Activated CD4-positive, alpha-beta T cell treated with anti-CD3 and anti-CD28 coated beads, Interleukin-2, amount 10 ng/mL, durations not matched to agents 7 days and 5 days (primary cell): ENCODE measurements at regions not wholly inside any gene's neighbourhood (a gene's known extent, or its start where the extent isn't known, plus 50 kb on each side); places are given as distances from the start of the nearest gene placed in this dataset.

Source experiments
- CTCF ChIA-PET: fragments of 350-600 bp; sonication (Branson Sonifier 250); formaldehyde crosslinking; loops from one replicate; lab custom pipeline; 2021; ENCODE audit warnings: antibody characterized with exemption; lab: Charles Lee
- POLR2A ChIA-PET: fragments of 350-600 bp; sonication (Branson Sonifier 250); formaldehyde crosslinking; loops from one replicate; lab custom pipeline; 2021; ENCODE audit warnings: antibody characterized with exemption; lab: Charles Lee
- DNase-seq: peaks from one replicate; pipeline ENCODE4 v3.0.0-alpha.2; 2020
- H3K27ac Mint-ChIP-seq: one replicate; pipeline ENCODE4 v1.8.0; 2021; ENCODE audit warnings: mild to moderate bottlenecking, moderate library complexity, mixed read lengths
- H3K27me3 Mint-ChIP-seq: one replicate; pipeline ENCODE4 v1.8.0; 2021; ENCODE audit warnings: mixed read lengths
- H3K36me3 Mint-ChIP-seq: one replicate; pipeline ENCODE4 v1.8.0; 2021; ENCODE audit warnings: low read depth, mixed read lengths
- H3K4me1 Mint-ChIP-seq: one replicate; pipeline ENCODE4 v1.8.0; 2021; ENCODE audit warnings: mixed read lengths
- H3K4me3 Mint-ChIP-seq: one replicate; pipeline ENCODE4 v1.8.0; 2021; ENCODE audit warnings: mild to moderate bottlenecking, moderate library complexity, mixed read lengths
- H3K9me3 Mint-ChIP-seq: one replicate; pipeline ENCODE4 v1.8.0; 2021; ENCODE audit warnings: mixed read lengths

- no peaks in the 10 kb centered on the region for H3K9me3 Mint-ChIP-seq
- peaks cover 32% of the 10 kb centered on the region for H3K27me3 Mint-ChIP-seq
- no peaks in the 10 kb centered on the region for H3K4me1 Mint-ChIP-seq
- DNase-seq, result no peak
- no peak overlapping the region for H3K27ac Mint-ChIP-seq
- H3K4me3 Mint-ChIP-seq, result no peak overlapping the region
- no peaks in the 10 kb centered on the region for H3K36me3 Mint-ChIP-seq
- ChIA-PET CTCF (interaction anchor here (1.1 to 1.6 kb wide), 2 partner anchors 13 to 34 kb away, joined by 3 read pairs; no protein-coding TSS in a partner anchor), POLR2A (no interaction called here)
Observed at GRCh38 chr6:108745664-108746336, 102.4 kb upstream of the ARMC2 start.

GRCh38 chr6:108746366-108746765 lies 101.9 kb upstream of the ARMC2 start:
- peaks cover 32% of the 10 kb centered on the region for H3K27me3 Mint-ChIP-seq
- H3K36me3 Mint-ChIP-seq, result no peaks in the 10 kb centered on the region
- DNase-seq, result no peak
- no peak overlapping the region for H3K4me3 Mint-ChIP-seq
- H3K4me1 Mint-ChIP-seq, result no peaks in the 10 kb centered on the region
- ChIA-PET CTCF (interaction anchor here (1.1 to 1.6 kb wide), 2 partner anchors 14 to 34 kb away, joined by 3 read pairs; no protein-coding TSS in a partner anchor), POLR2A (no interaction called here)
- H3K27ac Mint-ChIP-seq, result no peak overlapping the region
- H3K9me3 Mint-ChIP-seq, result no peaks in the 10 kb centered on the region

DNA sequence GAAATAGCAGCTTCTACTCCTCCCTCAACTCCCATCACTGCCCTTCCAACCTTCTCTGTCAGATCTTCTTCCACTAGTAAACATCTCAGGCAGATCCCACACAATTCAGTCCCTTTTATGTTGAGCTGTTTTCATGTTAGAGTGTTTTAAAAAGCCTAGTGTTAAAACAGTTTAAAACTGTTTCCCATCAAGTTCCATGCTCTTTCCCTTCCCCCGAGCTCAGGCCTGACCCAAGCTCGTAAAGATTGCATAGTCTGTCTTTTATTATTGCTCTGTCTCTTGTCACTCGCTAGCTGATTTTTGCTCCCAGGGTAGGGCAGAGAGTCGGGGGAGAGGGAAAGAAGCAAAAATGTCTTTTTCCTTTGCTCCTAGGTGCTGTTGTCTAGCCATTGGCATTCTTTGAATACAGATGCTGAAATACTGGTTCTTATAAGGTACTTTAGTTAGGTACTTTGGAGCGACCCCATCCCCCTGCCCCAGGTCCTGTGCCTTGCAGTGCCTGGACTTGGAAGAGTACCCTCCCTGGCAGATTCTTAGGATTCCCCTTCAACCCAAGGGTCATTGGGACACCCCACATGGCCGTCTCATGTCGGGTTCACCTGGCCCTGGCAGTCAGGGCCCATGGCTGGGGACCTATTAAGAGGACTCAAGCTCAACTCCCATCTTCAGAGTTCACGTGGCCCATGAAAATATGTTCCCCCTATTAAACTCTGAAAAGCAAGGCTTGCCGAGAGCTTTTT lies 101.2 kb upstream of the ARMC2 start:
- H3K4me1 Mint-ChIP-seq, result no peaks in the 10 kb centered on the region
- H3K4me3 Mint-ChIP-seq, result no peak overlapping the region
- ChIA-PET CTCF (interaction anchor here (0.8 to 1.6 kb wide), 2 partner anchors 23 to 33 kb away, joined by 3 read pairs; no protein-coding TSS in a partner anchor), POLR2A (no interaction called here)
- H3K9me3 Mint-ChIP-seq, result no peaks in the 10 kb centered on the region
- no peaks in the 10 kb centered on the region for H3K36me3 Mint-ChIP-seq
- DNase-seq, result no peak
- H3K27me3 Mint-ChIP-seq, result peaks cover 30% of the 10 kb centered on the region
- H3K27ac Mint-ChIP-seq, result no peak overlapping the region

GRCh38 chr6:108748055-108748454 lies 100.2 kb upstream of the ARMC2 start:
- no peak overlapping the region for H3K27ac Mint-ChIP-seq
- DNase-seq, result no peak
- H3K4me1 Mint-ChIP-seq, result no peaks in the 10 kb centered on the region
- H3K4me3 Mint-ChIP-seq, result no peak overlapping the region
- POLR2A ChIA-PET, result no interaction called here
- no peaks in the 10 kb centered on the region for H3K9me3 Mint-ChIP-seq
- peaks cover 34% of the 10 kb centered on the region for H3K27me3 Mint-ChIP-seq
- CTCF ChIA-PET, result no interaction called here
- no peaks in the 10 kb centered on the region for H3K36me3 Mint-ChIP-seq

DNA sequence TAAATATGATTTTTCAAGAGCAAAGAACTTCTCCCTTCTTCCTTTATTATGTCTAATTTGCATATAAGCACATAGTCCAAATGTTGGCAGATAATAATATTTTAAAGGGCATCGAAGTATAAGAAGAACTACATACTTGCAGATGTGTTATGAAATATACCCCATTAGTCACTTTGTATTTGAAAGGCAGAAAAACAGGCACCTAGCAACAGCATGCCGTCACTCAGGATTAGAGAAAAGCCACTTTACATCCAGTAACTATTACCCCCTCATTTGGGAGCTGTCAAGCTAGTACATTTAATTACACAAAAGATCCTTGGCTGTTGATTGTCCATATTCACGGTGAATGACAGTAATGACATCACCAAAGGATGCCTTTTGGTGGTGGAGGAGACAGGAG lies 99.3 kb upstream of the ARMC2 start:
- no peak for DNase-seq
- POLR2A ChIA-PET, result no interaction called here
- Mint-ChIP-seq H3K4me3 (no peak overlapping the region), H3K27ac (no peak overlapping the region), H3K9me3 (no peaks in the 10 kb centered on the region), H3K27me3 (peaks cover 35% of the 10 kb centered on the region), H3K4me1 (no peaks in the 10 kb centered on the region), H3K36me3 (no peaks in the 10 kb centered on the region)
- CTCF ChIA-PET, result no interaction called here

GRCh38 chr6:108750801-108751200 lies 97.4 kb upstream of the ARMC2 start:
- POLR2A ChIA-PET, result no interaction called here
- Mint-ChIP-seq H3K9me3 (no peaks in the 10 kb centered on the region), H3K4me3 (no peak overlapping the region), H3K27me3 (peaks cover 24% of the 10 kb centered on the region), H3K4me1 (no peaks in the 10 kb centered on the region), H3K36me3 (no peaks in the 10 kb centered on the region), H3K27ac (no peak overlapping the region)
- no peak for DNase-seq
- CTCF ChIA-PET, result interaction anchor here (1.0 kb wide), 1 partner anchor 18 kb away, joined by 3 read pairs; no protein-coding TSS in a partner anchor

GRCh38 chr6:108751282-108751681 lies 96.9 kb upstream of the ARMC2 start:
- H3K36me3 Mint-ChIP-seq, result no peaks in the 10 kb centered on the region
- ChIA-PET CTCF (no interaction called here), POLR2A (no interaction called here)
- peaks cover 24% of the 10 kb centered on the region for H3K27me3 Mint-ChIP-seq
- H3K4me3 Mint-ChIP-seq, result no peak overlapping the region
- no peak overlapping the region for H3K27ac Mint-ChIP-seq
- H3K9me3 Mint-ChIP-seq, result no peaks in the 10 kb centered on the region
- DNase-seq, result no peak
- H3K4me1 Mint-ChIP-seq, result no peaks in the 10 kb centered on the region

DNA sequence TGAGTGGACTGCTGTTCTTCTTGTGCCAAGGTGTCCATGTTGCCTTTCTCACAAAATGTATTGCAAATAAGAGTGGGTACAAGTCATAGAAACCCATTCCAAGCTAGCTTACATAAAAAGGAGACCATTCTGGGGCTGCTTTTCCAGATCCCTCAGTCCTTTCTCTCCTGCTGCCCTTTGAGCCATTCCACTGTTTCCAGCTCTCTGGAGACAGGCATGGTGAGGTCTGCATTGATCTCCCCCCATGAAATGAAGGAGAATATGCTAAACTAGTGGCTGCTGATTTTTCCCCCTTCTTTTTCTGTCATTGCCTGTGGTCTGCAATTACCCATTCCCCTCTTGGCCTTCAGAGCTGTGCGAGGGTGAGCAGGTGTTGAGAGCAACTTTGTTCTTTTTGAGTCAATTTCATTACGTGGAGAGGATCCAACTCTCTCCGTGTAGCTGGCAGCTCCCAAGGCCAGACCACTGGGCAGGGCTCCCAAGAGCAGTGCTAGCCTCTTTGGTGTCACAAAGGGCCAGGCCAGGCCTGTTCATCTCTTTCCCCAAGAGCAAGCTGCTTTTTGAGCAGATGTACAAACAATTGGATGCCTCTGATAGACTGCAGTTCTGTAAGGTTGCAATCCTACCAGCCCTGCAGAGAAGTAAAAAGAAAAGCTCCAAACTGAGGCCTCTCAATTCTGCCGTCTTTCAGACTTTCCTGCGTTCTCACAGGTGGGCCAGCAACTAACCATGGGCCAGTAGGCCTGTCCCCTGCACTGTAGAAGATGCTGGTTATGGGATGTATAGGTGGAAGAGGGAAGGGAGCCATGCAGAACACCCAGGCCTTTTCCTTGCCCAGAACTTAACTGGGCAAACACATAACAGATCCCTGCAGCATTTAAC lies 96.1 kb upstream of the ARMC2 start:
- no peaks in the 10 kb centered on the region for H3K36me3 Mint-ChIP-seq
- ChIA-PET CTCF (interaction anchor here (1.1 kb wide), 1 partner anchor 16 kb away, joined by 3 read pairs; no protein-coding TSS in a partner anchor), POLR2A (no interaction called here)
- H3K27ac Mint-ChIP-seq, result no peak overlapping the region
- peaks cover 21% of the 10 kb centered on the region for H3K27me3 Mint-ChIP-seq
- no peaks in the 10 kb centered on the region for H3K4me1 Mint-ChIP-seq
- H3K4me3 Mint-ChIP-seq, result no peak overlapping the region
- no peaks in the 10 kb centered on the region for H3K9me3 Mint-ChIP-seq
- no peak for DNase-seq

- no peaks in the 10 kb centered on the region for H3K9me3 Mint-ChIP-seq
- no peaks in the 10 kb centered on the region for H3K4me1 Mint-ChIP-seq
- H3K27ac Mint-ChIP-seq, result no peak overlapping the region
- H3K4me3 Mint-ChIP-seq, result no peak overlapping the region
- peaks cover 16% of the 10 kb centered on the region for H3K27me3 Mint-ChIP-seq
- no peak for DNase-seq
- CTCF ChIA-PET, result interaction anchor here (0.6 to 1.1 kb wide), 2 partner anchors 15 to 109 kb away, joined by 3 to 4 read pairs; no protein-coding TSS in a partner anchor
- POLR2A ChIA-PET, result no interaction called here
- no peaks in the 10 kb centered on the region for H3K36me3 Mint-ChIP-seq
Observed at GRCh38 chr6:108752733-108753590, 95.3 kb upstream of the ARMC2 start.

DNA sequence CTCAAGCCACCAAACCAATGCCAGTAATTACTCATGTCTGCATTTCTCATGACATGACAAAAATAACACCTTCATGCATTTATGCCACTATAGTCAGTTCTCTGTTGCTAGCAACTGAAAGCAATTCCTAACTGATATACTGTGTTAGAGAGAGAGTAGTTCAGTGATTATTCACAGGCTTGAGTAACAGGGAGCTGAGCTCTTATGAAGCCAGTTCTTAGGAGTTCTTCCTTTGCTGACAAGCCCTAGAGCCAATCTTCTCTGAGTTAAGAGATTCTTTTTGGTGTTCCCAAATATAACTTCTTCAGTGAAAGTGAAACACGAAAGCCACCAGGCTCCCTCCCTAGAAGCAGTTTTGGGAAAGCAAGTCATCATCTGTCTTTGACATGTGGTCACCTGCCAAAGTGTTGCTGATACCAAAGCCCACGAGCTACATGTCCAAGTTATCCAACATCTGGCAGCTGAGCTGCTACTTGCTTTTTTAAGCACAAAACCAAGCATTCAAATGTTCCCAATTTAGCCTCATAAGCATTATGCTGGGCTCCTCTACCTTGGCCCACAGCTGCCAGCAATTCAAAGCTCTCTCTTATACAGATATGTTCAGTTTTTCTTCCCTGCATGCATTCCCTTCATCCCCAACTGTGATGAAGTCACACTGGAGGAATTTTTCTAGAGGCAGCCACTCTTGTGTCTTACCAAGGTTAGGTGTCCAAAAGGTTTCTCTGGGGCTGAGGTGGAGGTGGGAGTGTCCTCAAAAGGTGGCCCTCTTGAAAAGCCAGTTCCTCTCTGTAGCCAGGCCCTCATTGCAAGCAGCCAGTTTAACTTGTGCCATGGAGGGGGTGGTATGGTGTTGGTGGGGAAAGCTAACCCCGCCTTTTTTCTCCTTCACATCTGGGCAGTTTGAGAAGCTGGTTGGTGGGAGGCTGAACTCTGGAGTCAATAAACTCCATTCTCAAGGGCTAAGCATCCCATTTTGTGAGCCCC lies 92.7 kb upstream of the ARMC2 start:
- Mint-ChIP-seq H3K9me3 (no peaks in the 10 kb centered on the region), H3K27ac (no peak overlapping the region), H3K27me3 (peaks cover 5% of the 10 kb centered on the region), H3K4me1 (no peaks in the 10 kb centered on the region), H3K36me3 (no peaks in the 10 kb centered on the region), H3K4me3 (no peak overlapping the region)
- ChIA-PET POLR2A (no interaction called here), CTCF (no interaction called here)
- no peak for DNase-seq

GRCh38 chr6:108757357-108757756 lies 90.9 kb upstream of the ARMC2 start:
- CTCF ChIA-PET, result interaction anchor here (0.9 kb wide), 1 partner anchor 8 kb away, joined by 3 read pairs; no protein-coding TSS in a partner anchor
- no peaks in the 10 kb centered on the region for H3K36me3 Mint-ChIP-seq
- H3K27ac Mint-ChIP-seq, result no peak overlapping the region
- peaks cover under 1% of the 10 kb centered on the region for H3K4me1 Mint-ChIP-seq
- POLR2A ChIA-PET, result no interaction called here
- no peak overlapping the region for H3K4me3 Mint-ChIP-seq
- no peaks in the 10 kb centered on the region for H3K9me3 Mint-ChIP-seq
- no peak for DNase-seq
- H3K27me3 Mint-ChIP-seq, result peaks cover 5% of the 10 kb centered on the region
